ENCODE measurements at regions not wholly inside any gene's neighbourhood (a gene's known extent, or its start where the extent isn't known, plus 50 kb on each side); places are given as distances from the start of the nearest gene placed in this dataset.
"Not testable (repeated sequence)": the region's sequence is repeated elsewhere in the genome, so short reads cannot be mapped to it uniquely, and the experiment has no call there.

DNA sequence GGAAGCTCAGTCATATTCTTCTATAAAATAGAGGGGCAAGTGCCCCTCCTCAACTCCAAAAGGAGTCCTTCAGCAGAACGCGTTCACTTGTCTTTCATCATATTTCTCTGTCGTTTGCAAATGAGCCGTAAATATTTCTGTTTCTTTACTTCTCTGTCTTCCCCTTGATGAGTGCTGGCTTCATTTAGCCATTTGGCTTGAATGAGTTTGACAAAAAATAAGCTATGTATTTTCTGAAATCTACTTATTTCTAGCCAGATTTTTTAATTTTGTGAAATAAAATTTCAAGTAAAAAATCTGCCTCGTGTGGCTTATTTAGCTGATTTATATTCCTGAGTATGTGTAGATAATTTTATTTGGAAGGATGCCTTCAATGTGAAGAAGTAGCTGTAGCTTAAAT lies 170.8 kb upstream of the DGKB start:
- no peaks in the 10 kb centered on the region for H3K9me3 ChIP-seq (ENCODE audit: control insufficient read depth, insufficient read depth, low read length)
- WGBS (ENCODE audit: insufficient coverage): no CpG with 5 or more reads among the region's 5 CpGs
- H3K27me3 ChIP-seq (ENCODE audit: control insufficient read depth, insufficient read depth, low read length): no peaks in the 10 kb centered on the region
- no peak overlapping the region for H3K27ac ChIP-seq (ENCODE audit: low read depth, low read length)
- DNase-seq (ENCODE audit: low read depth in 4 of 6, low spot score in 6 of 6): peak in 1 of 6 donors; percentile 54
- H3K4me1 ChIP-seq (ENCODE audit: control insufficient read depth, insufficient read depth, low read length): no peaks in the 10 kb centered on the region
- H3K4me3 ChIP-seq (ENCODE audit: low read depth, low read length): no peak overlapping the region
- H3K36me3 ChIP-seq (ENCODE audit: control insufficient read depth, insufficient read depth, low read length): no peaks in the 10 kb centered on the region

- H3K27me3 ChIP-seq (ENCODE audit: control insufficient read depth, insufficient read depth, low read length): no peaks in the 10 kb centered on the region
- DNase-seq (ENCODE audit: low read depth in 4 of 6, low spot score in 6 of 6): no peak
- WGBS (ENCODE audit: insufficient coverage): no CpG with 5 or more reads among the region's 1 CpG
- H3K4me3 ChIP-seq (ENCODE audit: low read depth, low read length): no peak overlapping the region
- H3K9me3 ChIP-seq (ENCODE audit: control insufficient read depth, insufficient read depth, low read length): no peaks in the 10 kb centered on the region
- H3K27ac ChIP-seq (ENCODE audit: low read depth, low read length): no peak overlapping the region
- H3K4me1 ChIP-seq (ENCODE audit: control insufficient read depth, insufficient read depth, low read length): no peaks in the 10 kb centered on the region
- no peaks in the 10 kb centered on the region for H3K36me3 ChIP-seq (ENCODE audit: control insufficient read depth, insufficient read depth, low read length)
These were observed 165.8 kb upstream of the DGKB start for GRCh38 chr7:15068324-15068723.

DNA sequence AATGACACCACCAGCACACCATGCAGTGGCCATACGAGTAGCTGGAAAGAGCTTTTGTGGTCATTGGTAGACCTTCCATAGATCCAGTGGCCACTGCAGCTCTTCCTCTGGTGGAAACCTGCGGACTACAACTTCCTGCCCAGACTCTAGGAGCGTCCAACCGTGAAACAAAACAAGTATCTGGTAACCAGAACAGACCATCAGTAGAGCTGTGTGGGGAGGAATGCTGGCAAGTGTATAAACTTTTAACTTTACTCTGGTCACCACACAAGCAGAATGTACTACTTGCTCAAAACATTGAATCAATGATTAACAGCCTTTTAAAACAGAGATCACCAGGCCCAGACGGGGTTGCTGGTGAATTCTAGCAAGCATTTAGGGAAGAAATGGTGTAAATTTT lies 154.7 kb upstream of the DGKB start:
- Histone ChIP-seq H3K27me3 (ENCODE audit: control insufficient read depth, insufficient read depth, low read length) (no peaks in the 10 kb centered on the region), H3K4me3 (ENCODE audit: low read depth, low read length) (no peak overlapping the region), H3K9me3 (ENCODE audit: control insufficient read depth, insufficient read depth, low read length) (no peaks in the 10 kb centered on the region), H3K36me3 (ENCODE audit: control insufficient read depth, insufficient read depth, low read length) (no peaks in the 10 kb centered on the region), H3K4me1 (ENCODE audit: control insufficient read depth, insufficient read depth, low read length) (no peaks in the 10 kb centered on the region), H3K27ac (ENCODE audit: low read depth, low read length) (no peak overlapping the region)
- WGBS (ENCODE audit: insufficient coverage): 100% methylated on average over 1 of the region's 5 CpGs
- DNase-seq (ENCODE audit: low read depth in 4 of 6, low spot score in 6 of 6): no peak

DNA sequence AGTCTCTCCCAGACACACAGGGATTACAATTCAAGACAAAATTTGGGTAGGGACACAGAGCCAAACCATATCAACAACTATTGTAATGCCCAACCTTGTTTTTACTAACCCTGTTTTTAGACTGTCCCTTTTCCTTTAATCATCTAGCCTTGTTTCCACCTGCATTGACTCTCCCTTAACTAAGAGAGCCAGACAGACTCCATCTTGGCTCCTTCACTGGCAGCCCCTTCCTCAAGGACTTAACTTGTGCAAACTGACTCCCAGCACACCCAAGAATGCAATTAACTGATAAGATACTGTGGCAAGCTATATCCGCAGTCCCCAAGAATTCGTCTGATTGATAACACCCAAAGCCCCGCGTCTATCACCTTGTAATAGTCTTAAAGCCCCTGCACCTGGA lies 151.8 kb upstream of the DGKB start:
- not testable (repeated sequence) for H3K4me1 ChIP-seq (ENCODE audit: control insufficient read depth, insufficient read depth, low read length); H3K27ac ChIP-seq (ENCODE audit: low read depth, low read length); H3K27me3 ChIP-seq (ENCODE audit: control insufficient read depth, insufficient read depth, low read length); H3K4me3 ChIP-seq (ENCODE audit: low read depth, low read length); H3K36me3 ChIP-seq (ENCODE audit: control insufficient read depth, insufficient read depth, low read length); H3K9me3 ChIP-seq (ENCODE audit: control insufficient read depth, insufficient read depth, low read length); DNase-seq (ENCODE audit: low read depth in 4 of 6, low spot score in 6 of 6)
- WGBS (ENCODE audit: insufficient coverage): no CpG with 5 or more reads among the region's 4 CpGs

- H3K27ac ChIP-seq (ENCODE audit: low read depth, low read length): no peak overlapping the region
- H3K4me1 ChIP-seq (ENCODE audit: control insufficient read depth, insufficient read depth, low read length): no peaks in the 10 kb centered on the region
- H3K27me3 ChIP-seq (ENCODE audit: control insufficient read depth, insufficient read depth, low read length): no peaks in the 10 kb centered on the region
- DNase-seq (ENCODE audit: low read depth in 4 of 6, low spot score in 6 of 6): no peak
- H3K9me3 ChIP-seq (ENCODE audit: control insufficient read depth, insufficient read depth, low read length): no peaks in the 10 kb centered on the region
- H3K36me3 ChIP-seq (ENCODE audit: control insufficient read depth, insufficient read depth, low read length): no peaks in the 10 kb centered on the region
- H3K4me3 ChIP-seq (ENCODE audit: low read depth, low read length): no peak overlapping the region
- WGBS (ENCODE audit: insufficient coverage): no CpG with 5 or more reads among the region's 1 CpG
These were observed 146.6 kb upstream of the DGKB start for GRCh38 chr7:15049157-15049556.

GRCh38 chr7:15046861-15047260 lies 144.3 kb upstream of the DGKB start:
- Histone ChIP-seq H3K4me1 (ENCODE audit: control insufficient read depth, insufficient read depth, low read length) (no peaks in the 10 kb centered on the region), H3K4me3 (ENCODE audit: low read depth, low read length) (no peak overlapping the region), H3K27me3 (ENCODE audit: control insufficient read depth, insufficient read depth, low read length) (no peaks in the 10 kb centered on the region), H3K27ac (ENCODE audit: low read depth, low read length) (no peak overlapping the region), H3K9me3 (ENCODE audit: control insufficient read depth, insufficient read depth, low read length) (no peaks in the 10 kb centered on the region), H3K36me3 (ENCODE audit: control insufficient read depth, insufficient read depth, low read length) (no peaks in the 10 kb centered on the region)
- WGBS (ENCODE audit: insufficient coverage): 100% methylated on average over 1 of the region's 2 CpGs
- DNase-seq (ENCODE audit: low read depth in 4 of 6, low spot score in 6 of 6): no peak

GRCh38 chr7:15043931-15044330 lies 141.4 kb upstream of the DGKB start:
- Histone ChIP-seq H3K36me3 (ENCODE audit: control insufficient read depth, insufficient read depth, low read length) (no peaks in the 10 kb centered on the region), H3K9me3 (ENCODE audit: control insufficient read depth, insufficient read depth, low read length) (no peaks in the 10 kb centered on the region), H3K27ac (ENCODE audit: low read depth, low read length) (no peak overlapping the region), H3K27me3 (ENCODE audit: control insufficient read depth, insufficient read depth, low read length) (no peaks in the 10 kb centered on the region), H3K4me1 (ENCODE audit: control insufficient read depth, insufficient read depth, low read length) (no peaks in the 10 kb centered on the region), H3K4me3 (ENCODE audit: low read depth, low read length) (no peak overlapping the region)
- WGBS (ENCODE audit: insufficient coverage): 76% methylated on average over 5 of the region's 6 CpGs
- peak in 1 of 6 donors; percentile 1 for DNase-seq (ENCODE audit: low read depth in 4 of 6, low spot score in 6 of 6)

DNA sequence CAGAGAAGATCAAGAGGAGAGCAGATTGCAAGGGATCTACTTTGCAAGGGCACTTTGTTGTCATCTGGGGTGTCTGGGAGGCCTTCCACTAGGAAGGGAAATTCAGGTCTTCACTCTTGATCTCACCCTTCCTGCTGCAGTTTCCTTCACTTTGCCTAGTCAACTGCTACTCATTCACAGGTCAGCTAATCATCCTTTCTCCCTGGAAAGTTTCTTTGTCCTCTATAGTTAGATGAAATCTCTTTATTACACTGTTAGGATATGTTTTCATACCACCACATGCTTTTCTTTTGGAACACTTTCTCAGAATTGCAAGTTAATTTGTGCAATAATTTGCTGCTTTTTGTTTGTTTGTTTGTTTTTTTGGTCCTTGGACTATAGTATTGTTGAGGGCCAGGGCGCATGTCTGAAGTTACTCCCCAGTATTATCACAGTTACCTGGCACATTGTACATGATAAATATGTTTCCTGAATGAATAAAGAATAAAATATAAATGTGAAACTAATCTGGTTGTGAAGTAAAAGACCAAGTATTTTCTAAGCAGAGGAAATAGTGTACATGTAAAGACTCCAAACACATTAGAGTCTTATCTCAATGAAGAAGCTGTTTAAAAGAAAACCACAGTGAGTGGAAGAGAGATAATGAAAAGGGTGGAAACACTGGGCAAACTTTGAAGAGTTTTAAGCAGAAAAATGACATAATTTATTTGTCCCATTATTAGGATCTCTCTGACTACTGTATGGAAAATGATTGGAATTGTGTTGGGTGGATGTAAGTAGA lies 139.9 kb upstream of the DGKB start:
- H3K4me3 ChIP-seq (ENCODE audit: low read depth, low read length): no peak overlapping the region
- DNase-seq (ENCODE audit: low read depth in 4 of 6, low spot score in 6 of 6): no peak
- H3K4me1 ChIP-seq (ENCODE audit: control insufficient read depth, insufficient read depth, low read length): no peaks in the 10 kb centered on the region
- WGBS (ENCODE audit: insufficient coverage): no CpG with 5 or more reads among the region's 1 CpG
- H3K9me3 ChIP-seq (ENCODE audit: control insufficient read depth, insufficient read depth, low read length): no peaks in the 10 kb centered on the region
- no peaks in the 10 kb centered on the region for H3K27me3 ChIP-seq (ENCODE audit: control insufficient read depth, insufficient read depth, low read length)
- H3K27ac ChIP-seq (ENCODE audit: low read depth, low read length): no peak overlapping the region
- no peaks in the 10 kb centered on the region for H3K36me3 ChIP-seq (ENCODE audit: control insufficient read depth, insufficient read depth, low read length)

DNA sequence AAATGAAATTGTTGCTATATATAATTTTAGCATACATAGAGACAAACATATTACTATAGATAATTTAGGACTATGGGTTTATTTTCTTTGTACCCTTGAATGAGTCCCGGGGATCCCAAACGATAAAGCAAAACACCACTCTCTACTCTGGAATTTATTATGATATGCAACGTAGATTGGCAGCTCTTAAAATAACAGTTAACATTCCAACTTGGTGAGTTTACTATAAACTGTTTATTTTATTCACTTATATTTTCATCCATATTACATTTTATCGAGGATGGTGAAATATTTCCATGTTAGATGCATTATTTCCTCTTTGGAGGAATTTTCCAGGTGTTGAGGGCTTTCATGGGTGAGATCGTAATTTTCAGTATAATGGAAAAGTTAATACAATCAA lies 138.7 kb upstream of the DGKB start:
- no peak for DNase-seq (ENCODE audit: low read depth in 4 of 6, low spot score in 6 of 6)
- no CpG with 5 or more reads among the region's 5 CpGs for whole genome bisulfite sequencing (ENCODE audit: insufficient coverage)

GRCh38 chr7:15035814-15036213 lies 133.3 kb upstream of the DGKB start:
- H3K27ac ChIP-seq (ENCODE audit: low read depth, low read length): no peak overlapping the region
- H3K4me3 ChIP-seq (ENCODE audit: low read depth, low read length): no peak overlapping the region
- no peak for DNase-seq (ENCODE audit: low read depth in 4 of 6, low spot score in 6 of 6)
- no peaks in the 10 kb centered on the region for H3K4me1 ChIP-seq (ENCODE audit: control insufficient read depth, insufficient read depth, low read length)
- no peaks in the 10 kb centered on the region for H3K36me3 ChIP-seq (ENCODE audit: control insufficient read depth, insufficient read depth, low read length)
- no peaks in the 10 kb centered on the region for H3K9me3 ChIP-seq (ENCODE audit: control insufficient read depth, insufficient read depth, low read length)
- H3K27me3 ChIP-seq (ENCODE audit: control insufficient read depth, insufficient read depth, low read length): no peaks in the 10 kb centered on the region
- no CpG with 5 or more reads among the region's 2 CpGs for WGBS (ENCODE audit: insufficient coverage)

More for the DNA sequence above, 138.7 kb upstream of the DGKB start:
- Histone ChIP-seq H3K4me1 (ENCODE audit: control insufficient read depth, insufficient read depth, low read length) (no peaks in the 10 kb centered on the region), H3K27ac (ENCODE audit: low read depth, low read length) (no peak overlapping the region), H3K27me3 (ENCODE audit: control insufficient read depth, insufficient read depth, low read length) (no peaks in the 10 kb centered on the region), H3K36me3 (ENCODE audit: control insufficient read depth, insufficient read depth, low read length) (no peaks in the 10 kb centered on the region), H3K9me3 (ENCODE audit: control insufficient read depth, insufficient read depth, low read length) (no peaks in the 10 kb centered on the region), H3K4me3 (ENCODE audit: low read depth, low read length) (no peak overlapping the region)

All from spinal cord (tissue), 9 donors.